Urinary bladder (tissue), 3 donors: ENCODE measurements at regions not wholly inside any gene's neighbourhood (a gene's known extent, or its start where the extent isn't known, plus 50 kb on each side); places are given as distances from the start of the nearest gene placed in this dataset.

Experiments used
- DNase-seq: peaks from one replicate; pipeline ENCODE4 v3.0.0-alpha.2; 2015; ENCODE audit errors: extremely low spot score
- H3K27ac ChIP-seq: one replicate; pipeline ENCODE4 v1.5.1; 2013; ENCODE audit warnings: low read depth, mild to moderate bottlenecking, moderate library complexity
- H3K36me3 ChIP-seq: one replicate; pipeline ENCODE4 v1.6.1; 2013; ENCODE audit warnings: mild to moderate bottlenecking, moderate library complexity; ENCODE audit not compliant: insufficient read depth
- H3K4me1 ChIP-seq: one replicate; pipeline ENCODE4 v1.6.1; 2013; ENCODE audit warnings: mild to moderate bottlenecking, moderate library complexity; ENCODE audit not compliant: insufficient read depth
- H3K4me3 ChIP-seq: one replicate; pipeline ENCODE4 v1.5.1; 2013; ENCODE audit warnings: low read depth, low read length
- WGBS: extraction: QIAGEN DNeasy Blood & Tissue Kit; methylation state at CpG from one replicate; pipeline ENCODE4 v1.1.7; 2013; 5-methylcytosine and 5-hydroxymethylcytosine counted together
- donor health status: healthy with polysubstance abuse.
- donor health status: healthy.

- no peak overlapping the region for H3K4me3 ChIP-seq
- H3K36me3 ChIP-seq: no peaks in the 10 kb centered on the region
- 87% methylated on average over 2 of the region's 2 CpGs for WGBS
- H3K27ac ChIP-seq: no peak overlapping the region
- no peak for DNase-seq
- no peaks in the 10 kb centered on the region for H3K4me1 ChIP-seq
Measured at GRCh38 chr3:103609472-103609871, 1174.7 kb downstream of the ZPLD1 start.

- Histone ChIP-seq H3K4me3 (no peak overlapping the region), H3K36me3 (no peaks in the 10 kb centered on the region), H3K4me1 (no peaks in the 10 kb centered on the region), H3K27ac (no peak overlapping the region)
- no peak for DNase-seq
- WGBS: 96% methylated on average over 2 of the region's 2 CpGs
Measured at GRCh38 chr3:103613397-103614156, 1178.8 kb downstream of the ZPLD1 start.

- H3K36me3 ChIP-seq: no peaks in the 10 kb centered on the region
- no peaks in the 10 kb centered on the region for H3K4me1 ChIP-seq
- H3K4me3 ChIP-seq: no peak overlapping the region
- no peak for DNase-seq
- H3K27ac ChIP-seq: no peak overlapping the region
Measured at GRCh38 chr3:103614719-103615118, 1179.9 kb downstream of the ZPLD1 start.

GRCh38 chr3:103617961-103618360 lies 1183.1 kb downstream of the ZPLD1 start:
- Histone ChIP-seq H3K27ac (no peak overlapping the region), H3K4me3 (no peak overlapping the region), H3K4me1 (no peaks in the 10 kb centered on the region), H3K36me3 (no peaks in the 10 kb centered on the region)
- 58% methylated on average over 2 of the region's 2 CpGs for WGBS
- DNase-seq: no peak

GRCh38 chr3:103624271-103624670 lies 1189.5 kb downstream of the ZPLD1 start:
- WGBS: 57% methylated on average over 1 of the region's 1 CpG
- Histone ChIP-seq H3K4me1 (no peaks in the 10 kb centered on the region), H3K27ac (no peak overlapping the region), H3K36me3 (no peaks in the 10 kb centered on the region), H3K4me3 (no peak overlapping the region)
- DNase-seq: no peak

GRCh38 chr3:103629391-103629790 lies 1194.6 kb downstream of the ZPLD1 start:
- WGBS: 84% methylated on average over 1 of the region's 1 CpG
- no peak for DNase-seq
- H3K4me3 ChIP-seq: no peak overlapping the region
- H3K27ac ChIP-seq: no peak overlapping the region
- H3K36me3 ChIP-seq: no peaks in the 10 kb centered on the region
- no peaks in the 10 kb centered on the region for H3K4me1 ChIP-seq

- no peaks in the 10 kb centered on the region for H3K4me1 ChIP-seq
- 66% methylated on average over 2 of the region's 2 CpGs for WGBS
- no peak for DNase-seq
Measured at GRCh38 chr3:103644450-103644849, 1209.6 kb downstream of the ZPLD1 start.

GRCh38 chr3:103653996-103654395 lies 1219.2 kb downstream of the ZPLD1 start:
- Histone ChIP-seq H3K4me3 (no peak overlapping the region), H3K27ac (no peak overlapping the region), H3K36me3 (no peaks in the 10 kb centered on the region), H3K4me1 (no peaks in the 10 kb centered on the region)
- WGBS: 72% methylated on average over 1 of the region's 1 CpG
- DNase-seq: no peak

More at GRCh38 chr3:103644450-103644849, 1209.6 kb downstream of the ZPLD1 start:
- Histone ChIP-seq H3K27ac (no peak overlapping the region), H3K36me3 (no peaks in the 10 kb centered on the region), H3K4me3 (no peak overlapping the region)

GRCh38 chr3:103657756-103658155 lies 1222.9 kb downstream of the ZPLD1 start:
- peak; percentile 5 for DNase-seq
- Histone ChIP-seq H3K4me1 (no peaks in the 10 kb centered on the region), H3K27ac (no peak overlapping the region), H3K4me3 (no peak overlapping the region), H3K36me3 (no peaks in the 10 kb centered on the region)
- 57% methylated on average over 8 of the region's 8 CpGs for WGBS

- no peak overlapping the region for H3K4me3 ChIP-seq
- H3K36me3 ChIP-seq: no peaks in the 10 kb centered on the region
- no peak overlapping the region for H3K27ac ChIP-seq
- DNase-seq: no peak
- 89% methylated on average over 2 of the region's 2 CpGs for WGBS
- H3K4me1 ChIP-seq: no peaks in the 10 kb centered on the region
Measured at GRCh38 chr3:103660810-103661209, 1226.0 kb downstream of the ZPLD1 start.

- Histone ChIP-seq H3K36me3 (no peaks in the 10 kb centered on the region), H3K27ac (no peak overlapping the region), H3K4me3 (no peak overlapping the region), H3K4me1 (no peaks in the 10 kb centered on the region)
- WGBS: 95% methylated on average over 3 of the region's 3 CpGs
- DNase-seq: no peak
Measured at GRCh38 chr3:103662591-103662990, 1227.8 kb downstream of the ZPLD1 start.

GRCh38 chr3:103672346-103672745 lies 1237.5 kb downstream of the ZPLD1 start:
- H3K4me1 ChIP-seq: no peaks in the 10 kb centered on the region
- no peak overlapping the region for H3K27ac ChIP-seq
- H3K36me3 ChIP-seq: no peaks in the 10 kb centered on the region
- H3K4me3 ChIP-seq: no peak overlapping the region
- WGBS: 84% methylated on average over 2 of the region's 2 CpGs
- no peak for DNase-seq

GRCh38 chr3:103684904-103685303 lies 1250.1 kb downstream of the ZPLD1 start:
- no peaks in the 10 kb centered on the region for H3K4me1 ChIP-seq
- no peak overlapping the region for H3K27ac ChIP-seq
- WGBS: 41% methylated on average over 4 of the region's 4 CpGs
- H3K36me3 ChIP-seq: no peaks in the 10 kb centered on the region
- no peak overlapping the region for H3K4me3 ChIP-seq
- DNase-seq: no peak

GRCh38 chr3:103685939-103686338 lies 1251.1 kb downstream of the ZPLD1 start:
- Histone ChIP-seq H3K4me3 (no peak overlapping the region), H3K4me1 (no peaks in the 10 kb centered on the region), H3K36me3 (no peaks in the 10 kb centered on the region), H3K27ac (no peak overlapping the region)
- no peak for DNase-seq
- 81% methylated on average over 1 of the region's 1 CpG for WGBS

GRCh38 chr3:103690536-103690935 lies 1255.7 kb downstream of the ZPLD1 start:
- Histone ChIP-seq H3K4me1 (no peaks in the 10 kb centered on the region), H3K36me3 (no peaks in the 10 kb centered on the region), H3K4me3 (no peak overlapping the region), H3K27ac (no peak overlapping the region)
- no peak for DNase-seq
